ENCODE measurements at regions not wholly inside any gene's neighbourhood (a gene's known extent, or its start where the extent isn't known, plus 50 kb on each side); places are given as distances from the start of the nearest gene placed in this dataset.

GRCh38 chr12:94831081-94831751, 172.3 kb downstream of the NDUFA12 start:
- TF ChIP-seq CTCF (IDR thresholded peaks at IDR 0.05) (no peak), POLR2AphosphoS5 (IDR thresholded peaks at IDR 0.05) (no peak), EP300 (IDR thresholded peaks at IDR 0.05) (no peak), POLR2A (IDR thresholded peaks at IDR 0.05; ENCODE audit: low read depth) (no peak)

Measured in esophagus muscularis mucosa (tissue), 4 donors.